DOHH2 (cell line): ENCODE measurements at regions not wholly inside any gene's neighbourhood (a gene's known extent, or its start where the extent isn't known, plus 50 kb on each side); places are given as distances from the start of the nearest gene placed in this dataset.

ENCODE experiments used
- EZH2phosphoT487 ChIP-seq: fragments of 200-600 bp; sonication (generic); IDR thresholded peaks from 2 replicates; pipeline ENCODE4 v1.6.1; 2017; ENCODE audit warnings: borderline replicate concordance, mild to moderate bottlenecking, antibody characterized with exemption, low read length, moderate library complexity, mixed read lengths
- TF ChIP-seq, protein P1 (sequence below): fragments of 200-600 bp; sonication (generic); IDR thresholded peaks from one replicate; pipeline ENCODE4 v1.5.1; 2014; ENCODE audit warnings: antibody characterized with exemption, mild to moderate bottlenecking, low read depth, low read length; ENCODE audit not compliant: poor library complexity, severe bottlenecking

DNA sequence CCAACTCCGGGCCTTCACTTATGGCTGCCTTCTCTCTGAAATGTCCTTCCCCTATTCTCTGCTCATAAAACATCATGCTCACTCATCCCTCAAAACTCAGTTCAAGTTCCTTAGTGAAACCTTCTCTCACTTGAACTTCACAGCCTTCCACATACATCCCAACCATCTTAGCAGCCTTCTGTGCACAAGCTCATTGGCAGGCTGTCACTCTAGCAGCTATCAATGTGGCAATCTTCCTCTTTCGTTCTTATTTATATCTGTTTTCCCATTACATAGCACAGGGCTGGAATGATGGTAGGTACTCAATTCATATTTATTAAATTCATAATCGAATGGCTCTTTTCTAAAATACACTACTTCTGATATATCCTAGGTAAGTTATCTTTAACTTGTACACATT is 66.4 kb upstream of the MCTP2 start:
- TF ChIP-seq, protein P1, sequence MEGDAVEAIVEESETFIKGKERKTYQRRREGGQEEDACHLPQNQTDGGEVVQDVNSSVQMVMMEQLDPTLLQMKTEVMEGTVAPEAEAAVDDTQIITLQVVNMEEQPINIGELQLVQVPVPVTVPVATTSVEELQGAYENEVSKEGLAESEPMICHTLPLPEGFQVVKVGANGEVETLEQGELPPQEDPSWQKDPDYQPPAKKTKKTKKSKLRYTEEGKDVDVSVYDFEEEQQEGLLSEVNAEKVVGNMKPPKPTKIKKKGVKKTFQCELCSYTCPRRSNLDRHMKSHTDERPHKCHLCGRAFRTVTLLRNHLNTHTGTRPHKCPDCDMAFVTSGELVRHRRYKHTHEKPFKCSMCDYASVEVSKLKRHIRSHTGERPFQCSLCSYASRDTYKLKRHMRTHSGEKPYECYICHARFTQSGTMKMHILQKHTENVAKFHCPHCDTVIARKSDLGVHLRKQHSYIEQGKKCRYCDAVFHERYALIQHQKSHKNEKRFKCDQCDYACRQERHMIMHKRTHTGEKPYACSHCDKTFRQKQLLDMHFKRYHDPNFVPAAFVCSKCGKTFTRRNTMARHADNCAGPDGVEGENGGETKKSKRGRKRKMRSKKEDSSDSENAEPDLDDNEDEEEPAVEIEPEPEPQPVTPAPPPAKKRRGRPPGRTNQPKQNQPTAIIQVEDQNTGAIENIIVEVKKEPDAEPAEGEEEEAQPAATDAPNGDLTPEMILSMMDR, result no peak
- TF ChIP-seq EZH2phosphoT487, result no peak
